A549 (cell line): ENCODE measurements at regions not wholly inside any gene's neighbourhood (a gene's known extent, or its start where the extent isn't known, plus 50 kb on each side); places are given as distances from the start of the nearest gene placed in this dataset.

ENCODE experiments used
- ATAC-seq, 2 experiments: fragments of 200-7000 bp in 1 of 2; fragments of >200 bp in 1 of 2; cut with Nextera tagmentation in 1 of 2; cut with Tn5 transposase in 1 of 2; 3 replicates each; pipeline versions ENCODE4 v1.8.0 to v1.9.1; 2018 to 2020; ENCODE audit warnings: mild to moderate bottlenecking in 1 of 2, moderate library complexity in 1 of 2
- CTCF ChIA-PET: fragments of 300-600 bp; sonication (Branson Sonifier 250); formaldehyde crosslinking; extraction: SDS; loops from one replicate; lab custom pipeline; 2021; ENCODE audit warnings: antibody characterized with exemption, inconsistent platforms; lab: Yijun Ruan, JAX
- POLR2A ChIA-PET: fragments of 350-600 bp; formaldehyde crosslinking; extraction: SDS; loops from one replicate; lab custom pipeline; 2021; ENCODE audit warnings: antibody characterized with exemption, inconsistent platforms; lab: Yijun Ruan, JAX
- DNase-seq, 2 experiments: peaks; one replicate each; pipeline versions ENCODE4 v3.0.0 to v3.0.0-alpha.2; 2011 to 2016; ENCODE audit warnings: low read depth in 1 of 2, low spot score in 1 of 2
- FAIRE-seq: peaks from 2 replicates; lab custom pipeline; 2011; peaks lifted over from hg19 to GRCh38; lab: Jason Lieb, UNC
- H3K27ac ChIP-seq, 2 experiments: fragments of >200 bp; sonication (Bioruptor Twin); formaldehyde crosslinking; 3 replicates each; pipeline ENCODE4 v1.5.1; 2016 to 2017
- H3K4me1 ChIP-seq: fragments of >200 bp; sonication (Bioruptor Twin); formaldehyde crosslinking; 3 replicates; pipeline ENCODE4 v1.6.1; 2016
- H3K4me2 ChIP-seq: fragments of >200 bp; sonication (Bioruptor Twin); formaldehyde crosslinking; 3 replicates; pipeline ENCODE4 v1.6.1; 2016
- H3K4me3 ChIP-seq: fragments of >200 bp; sonication (Bioruptor Twin); formaldehyde crosslinking; 3 replicates; pipeline ENCODE4 v1.5.1; 2016
- H3K9me3 ChIP-seq: fragments of >200 bp; sonication (Bioruptor Twin); formaldehyde crosslinking; 3 replicates; pipeline ENCODE4 v1.6.1; 2016
- ATOH8 ChIP-seq: fragments of 250-450 bp; sonication (Bioruptor Pico); IDR thresholded peaks from 2 replicates; pipeline ENCODE4 v1.5.0; 2020; ENCODE audit warnings: low read depth, mild to moderate bottlenecking, moderate library complexity
- BCL3 ChIP-seq: fragments of >200 bp; sonication (Bioruptor Twin); formaldehyde crosslinking; IDR thresholded peaks from 3 replicates; pipeline ENCODE4 v1.6.1; 2016
- CBX8 ChIP-seq: fragments of 200-600 bp; sonication (generic); IDR thresholded peaks from 2 replicates; pipeline ENCODE4 v1.6.1; 2016
- CEBPB ChIP-seq, 2 experiments: fragments of >200 bp in 1 of 2; sonication (Bioruptor Twin) in 1 of 2; formaldehyde crosslinking in 1 of 2; IDR thresholded peaks; 2 replicates each; pipeline ENCODE4 v1.6.1; 2012 to 2016
- CHD2 ChIP-seq: fragments of 150-350 bp; IDR thresholded peaks from 2 replicates; pipeline ENCODE4 v1.6.1; 2014; ENCODE audit warnings: low read length; ENCODE audit not compliant: partially characterized antibody
- CHD4 ChIP-seq: fragments of 200-600 bp; sonication (generic); IDR thresholded peaks from 2 replicates; pipeline ENCODE4 v1.6.1; 2016; ENCODE audit warnings: antibody characterized with exemption, mild to moderate bottlenecking, borderline replicate concordance
- CTCF ChIP-seq: fragments of >200 bp; sonication (Bioruptor Twin); formaldehyde crosslinking; IDR thresholded peaks from 3 replicates; pipeline ENCODE4 v1.5.1; 2016
- EHMT2 ChIP-seq: fragments of 200-600 bp; sonication (generic); IDR thresholded peaks from 2 replicates; pipeline ENCODE4 v1.6.1; 2016; ENCODE audit warnings: antibody characterized with exemption, low read depth, mild to moderate bottlenecking, moderate library complexity
- ELK1 ChIP-seq: fragments of 150-350 bp; IDR thresholded peaks from 2 replicates; pipeline ENCODE4 v1.6.1; 2014; ENCODE audit warnings: low read depth, mild to moderate bottlenecking, low read length
- FOSL2 ChIP-seq, 2 experiments: fragments of 450-650 bp in 1 of 2; fragments of >200 bp in 1 of 2; sonication (Bioruptor Twin) in 1 of 2; formaldehyde crosslinking; IDR thresholded peaks; 2 replicates each; pipeline versions ENCODE4 v1.5.0 to v1.6.1; 2016 to 2020; ENCODE audit warnings: mild to moderate bottlenecking in 1 of 2, moderate library complexity in 1 of 2
- GATA3 ChIP-seq: IDR thresholded peaks from 2 replicates; pipeline ENCODE4 v1.6.1; 2012; ENCODE audit warnings: borderline replicate concordance
- HDAC2 ChIP-seq: fragments of 200-600 bp; sonication (generic); IDR thresholded peaks from 2 replicates; pipeline ENCODE4 v1.6.1; 2016
- HOXA7 ChIP-seq: fragments of 250-450 bp; sonication (Bioruptor Pico); IDR thresholded peaks from 2 replicates; pipeline ENCODE4 v1.5.0; 2020; ENCODE audit warnings: mild to moderate bottlenecking, moderate library complexity
- JUNB ChIP-seq: fragments of >200 bp; sonication (Bioruptor Twin); formaldehyde crosslinking; IDR thresholded peaks from 2 replicates; pipeline ENCODE4 v1.6.1; 2016
- MAX ChIP-seq: IDR thresholded peaks from 2 replicates; pipeline ENCODE4 v1.6.1; 2012
- NPAS2 ChIP-seq: fragments of 250-450 bp; sonication (Bioruptor Pico); IDR thresholded peaks from 2 replicates; pipeline ENCODE4 v1.8.0; 2022; ENCODE audit warnings: mild to moderate bottlenecking, moderate library complexity, borderline replicate concordance
- POLR2A ChIP-seq: IDR thresholded peaks from 2 replicates; pipeline ENCODE4 v1.6.1; 2012; ENCODE audit warnings: mild to moderate bottlenecking, low read length
- SMC3 ChIP-seq: fragments of >200 bp; sonication (Bioruptor Twin); formaldehyde crosslinking; IDR thresholded peaks from 3 replicates; pipeline ENCODE4 v1.6.1; 2018; ENCODE audit warnings: inconsistent platforms
- SREBF2 ChIP-seq: fragments of 450-650 bp; IDR thresholded peaks from 2 replicates; pipeline ENCODE4 v1.6.1; 2014; ENCODE audit warnings: mild to moderate bottlenecking, moderate library complexity
- ZNF302 ChIP-seq: fragments of 250-450 bp; sonication (Bioruptor Pico); IDR thresholded peaks from 2 replicates; pipeline ENCODE4 v1.9.0; 2021; ENCODE audit warnings: inconsistent platforms, mild to moderate bottlenecking, moderate library complexity
- ZSCAN20 ChIP-seq: fragments of 250-450 bp; sonication (Bioruptor Pico); IDR thresholded peaks from 2 replicates; pipeline ENCODE4 v1.8.0; 2022; ENCODE audit warnings: mild to moderate bottlenecking, moderate library complexity
- WGBS: methylation state at CpG from one replicate; pipeline ENCODE4 v1.1.6; 2017; ENCODE audit errors: missing lambda C conversion rate; 5-methylcytosine and 5-hydroxymethylcytosine counted together

GRCh38 chr5:111639912-111640311, 117.1 kb downstream of the NREP start:
- ChIA-PET POLR2A (no interaction called here), CTCF (no interaction called here)
- FAIRE-seq: no peak
- no peak for DNase-seq
- no peak overlapping the region for H3K27ac ChIP-seq
- WGBS: 0% methylated on average over 2 of the region's 2 CpGs
- TF ChIP-seq GATA3 (no peak), CHD4 (no peak), CHD2 (no peak), HDAC2 (no peak), FOSL2 (IDR thresholded peaks at IDR 0.05) (no peak), FOSL2 (CRISPR knock-in tag; IDR thresholded peaks at IDR 0.05) (no peak), CEBPB (IDR thresholded peaks at IDR 0.05) (no peak), CBX8 (no peak), ZNF302 (CRISPR knock-in tag) (no peak), POLR2A (no peak), NPAS2 (CRISPR knock-in tag) (no peak), ATOH8 (CRISPR knock-in tag) (no peak), JUNB (no peak), ZSCAN20 (CRISPR knock-in tag) (no peak), EHMT2 (no peak), BCL3 (no peak)
- peaks cover 11% of the 10 kb centered on the region; the same call in 2 of the 3 replicates for H3K9me3 ChIP-seq
- no peak overlapping the region for H3K4me3 ChIP-seq
- no peak overlapping the region for H3K4me2 ChIP-seq
- no peaks in the 10 kb centered on the region for H3K4me1 ChIP-seq
- ATAC-seq: no peak

- ATAC-seq (no peak), FAIRE-seq (no peak), DNase-seq (no peak)
- Histone ChIP-seq H3K9me3 (peaks cover 11% of the 10 kb centered on the region; the same call in 2 of the 3 replicates), H3K27ac (no peak overlapping the region), H3K4me1 (no peaks in the 10 kb centered on the region), H3K4me3 (no peak overlapping the region), H3K4me2 (no peak overlapping the region)
- ChIA-PET CTCF (no interaction called here), POLR2A (no interaction called here)
- WGBS: 0% methylated on average over 2 of the region's 2 CpGs
- TF ChIP-seq MAX: no peak
- TF ChIP-seq SMC3: no peak
- no peak for TF ChIP-seq ELK1
- TF ChIP-seq SREBF2: no peak
Measured at GRCh38 chr5:111636736-111637135, 120.3 kb downstream of the NREP start.

- Histone ChIP-seq H3K9me3 (peaks cover 11% of the 10 kb centered on the region; the same call in 2 of the 3 replicates), H3K4me3 (no peak overlapping the region), H3K4me1 (no peaks in the 10 kb centered on the region)
- no peak for FAIRE-seq
- no peak for TF ChIP-seq CTCF
- TF ChIP-seq HOXA7: no peak
- TF ChIP-seq, all 56 proteins: peak for 0
- H3K27ac ChIP-seq: no peak overlapping the region
- POLR2A ChIA-PET: no interaction called here
- DNase-seq (no peak), ATAC-seq (no peak)
- CTCF ChIA-PET: no interaction called here
- H3K4me2 ChIP-seq: no peak overlapping the region
- WGBS: 15% methylated on average over 3 of the region's 3 CpGs
Measured at GRCh38 chr5:111635916-111636570, 121.0 kb downstream of the NREP start.
